Neural progenitor cell (in vitro differentiated cells): ENCODE measurements at regions not wholly inside any gene's neighbourhood (a gene's known extent, or its start where the extent isn't known, plus 50 kb on each side); places are given as distances from the start of the nearest gene placed in this dataset.

Source experiments
- CTCF ChIP-seq: fragments of 200-600 bp; sonication (generic); IDR thresholded peaks from 2 replicates; pipeline ENCODE4 v1.5.1; 2017; ENCODE audit warnings: antibody characterized with exemption, mild to moderate bottlenecking
- EZH2 ChIP-seq: fragments of 200-600 bp; sonication (generic); IDR thresholded peaks from 2 replicates; pipeline ENCODE4 v1.6.1; 2017; ENCODE audit warnings: antibody characterized with exemption, mild to moderate bottlenecking, moderate library complexity

GRCh38 chr10:21280971-21281572, 244.4 kb downstream of the SKIDA1 start:
- TF ChIP-seq CTCF (no peak), EZH2 (no peak)
